MM.1S (cell line): ENCODE measurements at regions not wholly inside any gene's neighbourhood (a gene's known extent, or its start where the extent isn't known, plus 50 kb on each side); places are given as distances from the start of the nearest gene placed in this dataset.

ENCODE experiments used
- EZH2 ChIP-seq: fragments of 300-600 bp; sonication (generic); optimal IDR thresholded peaks from 2 replicates; pipeline ENCODE3; 2017; ENCODE audit warnings: low read depth, mild to moderate bottlenecking, antibody characterized with exemption, low read length, mixed read lengths
- TF ChIP-seq, protein P1 (sequence below): fragments of 300-600 bp; sonication (generic); IDR thresholded peaks from 2 replicates; pipeline ENCODE4 v1.5.1; 2016; ENCODE audit warnings: antibody characterized with exemption, low read length, mixed read lengths

DNA sequence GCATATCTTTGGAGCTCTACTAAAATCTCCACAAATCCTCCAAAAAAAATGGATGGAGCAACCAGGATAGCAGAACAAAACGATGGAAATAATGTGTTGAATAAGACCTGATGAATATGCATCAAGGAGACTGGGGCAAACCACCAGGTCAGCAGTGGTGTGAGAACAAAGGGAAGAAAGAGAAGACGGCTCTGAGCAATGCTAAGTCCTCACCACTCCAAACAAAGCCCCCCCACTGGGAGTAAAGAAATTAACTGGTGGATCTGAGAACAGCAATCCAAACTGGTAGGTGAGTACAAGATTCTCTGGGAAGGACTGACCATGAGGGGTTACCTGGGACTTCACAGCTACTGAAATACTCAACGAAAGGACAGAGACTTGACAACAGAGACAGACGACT is 977.3 kb downstream of the TBL1XR1 start:
- TF ChIP-seq, protein P1, sequence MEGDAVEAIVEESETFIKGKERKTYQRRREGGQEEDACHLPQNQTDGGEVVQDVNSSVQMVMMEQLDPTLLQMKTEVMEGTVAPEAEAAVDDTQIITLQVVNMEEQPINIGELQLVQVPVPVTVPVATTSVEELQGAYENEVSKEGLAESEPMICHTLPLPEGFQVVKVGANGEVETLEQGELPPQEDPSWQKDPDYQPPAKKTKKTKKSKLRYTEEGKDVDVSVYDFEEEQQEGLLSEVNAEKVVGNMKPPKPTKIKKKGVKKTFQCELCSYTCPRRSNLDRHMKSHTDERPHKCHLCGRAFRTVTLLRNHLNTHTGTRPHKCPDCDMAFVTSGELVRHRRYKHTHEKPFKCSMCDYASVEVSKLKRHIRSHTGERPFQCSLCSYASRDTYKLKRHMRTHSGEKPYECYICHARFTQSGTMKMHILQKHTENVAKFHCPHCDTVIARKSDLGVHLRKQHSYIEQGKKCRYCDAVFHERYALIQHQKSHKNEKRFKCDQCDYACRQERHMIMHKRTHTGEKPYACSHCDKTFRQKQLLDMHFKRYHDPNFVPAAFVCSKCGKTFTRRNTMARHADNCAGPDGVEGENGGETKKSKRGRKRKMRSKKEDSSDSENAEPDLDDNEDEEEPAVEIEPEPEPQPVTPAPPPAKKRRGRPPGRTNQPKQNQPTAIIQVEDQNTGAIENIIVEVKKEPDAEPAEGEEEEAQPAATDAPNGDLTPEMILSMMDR = no peak
- TF ChIP-seq EZH2 = no peak
